Vagina (tissue), 2 donors: ENCODE measurements at regions not wholly inside any gene's neighbourhood (a gene's known extent, or its start where the extent isn't known, plus 50 kb on each side); places are given as distances from the start of the nearest gene placed in this dataset.

Experiments
- DNase-seq, 2 donors: peaks; one replicate each; pipeline ENCODE4 v3.0.0-alpha.2; 2017; ENCODE audit errors: extremely low spot score in 2 of 2
- H3K27ac ChIP-seq: fragments of 200-600 bp; sonication (generic); one replicate; pipeline ENCODE4 v1.5.1; 2019
- H3K27me3 ChIP-seq: fragments of 200-600 bp; sonication (generic); one replicate; pipeline ENCODE4 v1.5.1; 2019
- H3K36me3 ChIP-seq, 2 donors: fragments of 200-600 bp; sonication (generic); one replicate each; pipeline ENCODE4 v1.5.1; 2017 to 2019
- H3K4me1 ChIP-seq: fragments of 200-600 bp; sonication (generic); one replicate; pipeline ENCODE4 v1.5.1; 2019
- H3K4me3 ChIP-seq, 2 donors: fragments of 200-600 bp; sonication (generic); 1 replicate in 1 of 2; 2 replicates in 1 of 2; pipeline ENCODE4 v1.5.1; 2016 to 2019
- H3K9me3 ChIP-seq: fragments of 200-600 bp; sonication (generic); one replicate; pipeline ENCODE4 v1.5.1; 2019
- POLR2A ChIP-seq, 2 donors: fragments of 450-650 bp; IDR thresholded peaks; one replicate each; pipeline ENCODE4 v1.6.1; 2017; ENCODE audit warnings: antibody characterized with exemption in 2 of 2, mild to moderate bottlenecking in 2 of 2, moderate library complexity in 2 of 2
- POLR2AphosphoS5 ChIP-seq, 2 donors: sonication (generic); formaldehyde crosslinking; IDR thresholded peaks; one replicate each; pipeline ENCODE4 v1.9.0; 2017; ENCODE audit warnings: antibody characterized with exemption in 2 of 2, mild to moderate bottlenecking in 2 of 2, low read depth in 1 of 2; ENCODE audit not compliant: insufficient read depth in 1 of 2
- intact Hi-C: fragments of 100-400 bp; cut with DNase I; formaldehyde crosslinking; loops from one replicate; pipeline ENCODE4 v1.15.1; 2023
- TF ChIP-seq, protein P1 (sequence below), 3 experiments: fragments of 450-650 bp in 2 of 3; fragments of 200-600 bp in 1 of 3; sonication (generic) in 1 of 3; IDR thresholded peaks; one replicate each; pipeline ENCODE4 v1.5.1; 2017 to 2019; ENCODE audit warnings: antibody characterized with exemption in 3 of 3, mild to moderate bottlenecking in 2 of 3, moderate library complexity in 2 of 3

DNA sequence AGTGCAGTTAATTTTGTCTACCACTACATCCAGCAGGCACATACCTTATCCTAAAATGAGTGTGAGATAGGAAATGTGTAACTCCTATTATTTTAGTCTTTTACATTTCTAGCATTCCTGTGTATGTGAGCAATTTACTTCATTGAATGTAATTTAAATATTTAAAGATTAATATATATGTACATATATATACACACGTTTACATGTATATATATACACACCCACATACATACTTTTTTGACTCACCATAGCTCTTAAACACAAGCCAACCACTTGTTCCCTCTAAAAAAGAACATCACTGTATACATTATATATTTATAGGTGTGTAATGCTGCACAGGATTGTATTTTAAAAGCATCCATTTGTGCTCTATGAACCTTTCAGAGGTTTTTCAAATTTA, 425.6 kb upstream of the NECTIN3 start:
- no peak for DNase-seq
- Histone ChIP-seq H3K36me3 (no peaks in the 10 kb centered on the region), H3K4me3 (no peak overlapping the region), H3K4me1 (no peaks in the 10 kb centered on the region), H3K27me3 (no peaks in the 10 kb centered on the region), H3K27ac (no peak overlapping the region), H3K9me3 (no peaks in the 10 kb centered on the region)
- TF ChIP-seq POLR2AphosphoS5 (IDR thresholded peaks at IDR 0.05; ENCODE audit: insufficient read depth in 1 of 2, low read depth in 1 of 2) (no peak), POLR2A (IDR thresholded peaks at IDR 0.05) (no peak)
- TF ChIP-seq, protein P1, sequence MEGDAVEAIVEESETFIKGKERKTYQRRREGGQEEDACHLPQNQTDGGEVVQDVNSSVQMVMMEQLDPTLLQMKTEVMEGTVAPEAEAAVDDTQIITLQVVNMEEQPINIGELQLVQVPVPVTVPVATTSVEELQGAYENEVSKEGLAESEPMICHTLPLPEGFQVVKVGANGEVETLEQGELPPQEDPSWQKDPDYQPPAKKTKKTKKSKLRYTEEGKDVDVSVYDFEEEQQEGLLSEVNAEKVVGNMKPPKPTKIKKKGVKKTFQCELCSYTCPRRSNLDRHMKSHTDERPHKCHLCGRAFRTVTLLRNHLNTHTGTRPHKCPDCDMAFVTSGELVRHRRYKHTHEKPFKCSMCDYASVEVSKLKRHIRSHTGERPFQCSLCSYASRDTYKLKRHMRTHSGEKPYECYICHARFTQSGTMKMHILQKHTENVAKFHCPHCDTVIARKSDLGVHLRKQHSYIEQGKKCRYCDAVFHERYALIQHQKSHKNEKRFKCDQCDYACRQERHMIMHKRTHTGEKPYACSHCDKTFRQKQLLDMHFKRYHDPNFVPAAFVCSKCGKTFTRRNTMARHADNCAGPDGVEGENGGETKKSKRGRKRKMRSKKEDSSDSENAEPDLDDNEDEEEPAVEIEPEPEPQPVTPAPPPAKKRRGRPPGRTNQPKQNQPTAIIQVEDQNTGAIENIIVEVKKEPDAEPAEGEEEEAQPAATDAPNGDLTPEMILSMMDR (IDR thresholded peaks at IDR 0.05) = no peak
- intact Hi-C loops = no loop called here

DNA sequence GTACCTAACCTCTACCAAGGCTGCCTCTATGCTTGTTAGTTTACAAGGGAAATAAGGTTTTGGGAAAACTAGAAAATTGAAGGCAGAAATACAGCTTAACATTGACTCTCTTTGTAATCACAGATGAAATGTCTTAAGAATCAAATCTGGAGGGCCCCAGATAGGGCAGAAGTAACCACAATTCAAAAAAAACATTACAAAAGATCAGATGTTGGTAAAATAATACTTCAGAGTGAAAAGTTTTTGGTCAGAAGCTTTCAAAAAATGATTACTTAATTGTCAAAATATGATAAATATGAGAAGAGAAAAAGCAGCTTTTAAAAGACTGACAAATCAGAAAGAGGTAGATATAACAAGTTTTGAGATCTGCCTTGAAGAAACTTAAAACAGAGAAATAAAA, 425.1 kb upstream of the NECTIN3 start:
- Histone ChIP-seq H3K4me1 (no peaks in the 10 kb centered on the region), H3K4me3 (no peak overlapping the region), H3K9me3 (no peaks in the 10 kb centered on the region), H3K27ac (no peak overlapping the region), H3K36me3 (no peaks in the 10 kb centered on the region), H3K27me3 (no peaks in the 10 kb centered on the region)
- intact Hi-C loops = no loop called here
- TF ChIP-seq, protein P1 (IDR thresholded peaks at IDR 0.05) = no peak
- TF ChIP-seq POLR2AphosphoS5 (IDR thresholded peaks at IDR 0.05; ENCODE audit: insufficient read depth in 1 of 2, low read depth in 1 of 2) = no peak
- TF ChIP-seq POLR2A (IDR thresholded peaks at IDR 0.05) = no peak
- no peak for DNase-seq

DNA sequence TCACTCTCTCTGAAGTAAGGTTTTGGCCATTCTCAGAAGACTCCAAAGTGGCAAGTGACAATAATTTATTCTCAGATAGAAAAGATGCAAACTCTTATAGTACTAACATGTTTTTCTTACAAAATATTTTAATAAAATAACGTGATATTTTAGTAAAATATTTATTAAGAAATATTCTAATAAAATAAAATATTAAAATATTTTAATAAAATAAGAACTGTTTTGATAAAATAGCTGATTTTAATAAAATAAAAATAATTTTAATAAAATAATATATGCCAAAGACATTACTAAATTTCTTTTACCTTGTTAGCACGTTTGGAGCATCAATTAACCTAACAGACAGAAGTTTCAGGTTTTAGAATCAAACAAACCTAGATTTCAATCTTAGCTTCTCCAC, 424.0 kb upstream of the NECTIN3 start:
- H3K36me3 ChIP-seq = no peaks in the 10 kb centered on the region
- no peaks in the 10 kb centered on the region for H3K27me3 ChIP-seq
- intact Hi-C loops = no loop called here
- H3K27ac ChIP-seq = no peak overlapping the region
- H3K9me3 ChIP-seq = no peaks in the 10 kb centered on the region
- TF ChIP-seq POLR2AphosphoS5 (IDR thresholded peaks at IDR 0.05; ENCODE audit: insufficient read depth in 1 of 2, low read depth in 1 of 2) = no peak
- no peak for TF ChIP-seq POLR2A (IDR thresholded peaks at IDR 0.05)
- DNase-seq = no peak
- H3K4me1 ChIP-seq = no peaks in the 10 kb centered on the region
- no peak overlapping the region for H3K4me3 ChIP-seq

DNA sequence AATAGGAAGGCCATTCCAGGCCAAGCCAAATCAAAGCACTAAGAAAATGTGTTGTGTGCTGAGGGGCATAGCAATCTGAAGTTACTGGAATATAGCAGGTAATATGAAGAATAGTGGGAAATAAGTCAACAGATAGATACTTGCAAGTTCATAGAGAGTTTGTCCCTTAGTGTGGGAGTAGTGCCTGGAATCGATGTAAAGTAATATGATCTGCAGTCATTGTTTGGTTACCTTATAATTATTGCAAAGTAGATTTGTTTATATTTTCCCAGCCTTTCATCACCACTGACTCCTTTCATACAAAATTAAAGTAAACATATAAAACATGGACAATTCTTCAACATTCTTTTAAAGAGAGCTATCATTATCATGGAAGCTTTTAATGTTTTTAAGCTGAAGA, 420.9 kb upstream of the NECTIN3 start:
- TF ChIP-seq POLR2AphosphoS5 (IDR thresholded peaks at IDR 0.05; ENCODE audit: insufficient read depth in 1 of 2, low read depth in 1 of 2) (no peak), POLR2A (IDR thresholded peaks at IDR 0.05) (no peak)
- TF ChIP-seq, protein P1 (IDR thresholded peaks at IDR 0.05) = no peak
- Histone ChIP-seq H3K27ac (no peak overlapping the region), H3K9me3 (no peaks in the 10 kb centered on the region), H3K4me1 (no peaks in the 10 kb centered on the region), H3K4me3 (no peak overlapping the region), H3K27me3 (no peaks in the 10 kb centered on the region), H3K36me3 (no peaks in the 10 kb centered on the region)
- DNase-seq = no peak
- intact Hi-C loops = no loop called here

DNA sequence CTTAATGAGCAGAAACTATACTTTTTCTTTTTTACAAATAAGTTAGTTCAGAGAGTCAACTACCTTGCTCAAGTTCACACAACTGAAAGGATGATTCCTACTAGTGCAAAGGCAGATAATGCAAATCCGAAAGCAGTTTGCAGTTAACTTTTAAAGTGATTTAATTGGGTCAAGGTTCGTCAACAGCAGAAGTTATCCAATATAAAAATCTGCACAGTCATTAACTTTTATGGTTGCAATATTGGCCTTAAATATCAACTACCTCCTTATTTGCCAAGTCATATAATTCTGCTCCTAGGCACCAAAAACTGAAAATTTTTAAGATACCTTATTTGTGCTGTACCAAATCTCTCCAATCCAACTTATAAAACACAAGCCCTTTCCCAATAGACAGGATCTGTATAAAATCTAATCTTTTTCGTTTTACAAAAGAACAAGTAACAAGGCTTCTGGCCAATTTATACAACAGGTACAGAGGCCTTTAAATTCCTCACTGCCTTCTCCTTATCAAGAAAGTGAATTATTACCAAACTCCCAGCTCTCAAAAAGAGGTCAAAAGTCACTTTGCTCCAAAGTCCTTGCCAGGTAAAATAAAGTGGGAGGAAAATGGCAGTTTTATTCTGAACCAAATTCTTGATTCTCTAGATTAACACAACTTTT, 416.6 kb upstream of the NECTIN3 start:
- no peaks in the 10 kb centered on the region for H3K4me1 ChIP-seq
- H3K4me3 ChIP-seq = no peak overlapping the region
- no peak for DNase-seq
- no peaks in the 10 kb centered on the region for H3K36me3 ChIP-seq
- H3K27ac ChIP-seq = no peak overlapping the region
- no peaks in the 10 kb centered on the region for H3K27me3 ChIP-seq
- H3K9me3 ChIP-seq = no peaks in the 10 kb centered on the region
- intact Hi-C loops = no loop called here
- TF ChIP-seq POLR2AphosphoS5 (IDR thresholded peaks at IDR 0.05; ENCODE audit: insufficient read depth in 1 of 2, low read depth in 1 of 2) = no peak
- TF ChIP-seq, protein P1 (IDR thresholded peaks at IDR 0.05) = no peak
- TF ChIP-seq POLR2A (IDR thresholded peaks at IDR 0.05) = no peak
